ENCODE measurements at regions not wholly inside any gene's neighbourhood (a gene's known extent, or its start where the extent isn't known, plus 50 kb on each side); places are given as distances from the start of the nearest gene placed in this dataset.

DNA sequence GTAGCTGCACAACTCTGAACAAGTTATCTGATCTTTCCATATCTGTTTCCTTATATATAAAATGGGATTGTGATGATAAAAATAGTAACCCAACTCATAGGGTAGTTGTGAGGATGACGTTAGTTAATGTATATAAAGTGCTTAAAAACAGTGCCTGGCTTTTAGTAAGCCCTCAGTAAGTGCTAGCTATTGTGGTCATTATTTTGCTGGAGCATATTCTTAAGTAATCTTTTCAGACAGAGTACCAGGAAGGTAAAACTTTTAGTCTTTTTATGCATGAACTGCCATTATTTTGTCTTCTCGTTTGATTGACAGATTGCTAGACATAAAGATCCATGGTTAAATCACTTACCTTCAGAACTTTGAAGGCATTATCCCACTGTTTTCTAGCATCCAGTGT is 62.5 kb upstream of the SIM2 start:
- no peak for DNase-seq

GRCh38 chr21:36639769-36640168 is 59.1 kb upstream of the SIM2 start:
- no peak for DNase-seq

- DNase-seq = no peak
These were observed 58.7 kb upstream of the SIM2 start for GRCh38 chr21:36640174-36640720.

GRCh38 chr21:36640721-36641244 is 58.1 kb upstream of the SIM2 start:
- no peak for DNase-seq

DNA sequence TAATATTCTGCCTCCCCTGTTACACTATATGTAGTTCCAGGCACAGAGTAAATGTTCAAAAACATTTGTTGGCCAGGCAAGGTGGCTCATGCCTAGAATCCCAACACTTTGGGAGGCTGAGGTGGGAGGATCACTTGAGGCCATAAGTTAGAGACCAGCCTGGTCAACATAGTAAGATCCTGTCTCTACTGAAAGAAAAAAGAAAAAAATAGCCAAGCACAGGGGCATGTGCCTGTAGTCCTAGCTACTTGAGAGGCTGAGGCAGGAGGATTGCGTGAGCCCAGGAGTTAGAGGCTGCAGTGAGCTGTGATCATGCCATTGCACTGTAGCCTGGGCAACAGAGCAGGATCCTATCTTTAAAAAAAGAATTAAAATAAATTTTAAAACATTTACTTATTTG is 57.6 kb upstream of the SIM2 start:
- DNase-seq = no peak

DNA sequence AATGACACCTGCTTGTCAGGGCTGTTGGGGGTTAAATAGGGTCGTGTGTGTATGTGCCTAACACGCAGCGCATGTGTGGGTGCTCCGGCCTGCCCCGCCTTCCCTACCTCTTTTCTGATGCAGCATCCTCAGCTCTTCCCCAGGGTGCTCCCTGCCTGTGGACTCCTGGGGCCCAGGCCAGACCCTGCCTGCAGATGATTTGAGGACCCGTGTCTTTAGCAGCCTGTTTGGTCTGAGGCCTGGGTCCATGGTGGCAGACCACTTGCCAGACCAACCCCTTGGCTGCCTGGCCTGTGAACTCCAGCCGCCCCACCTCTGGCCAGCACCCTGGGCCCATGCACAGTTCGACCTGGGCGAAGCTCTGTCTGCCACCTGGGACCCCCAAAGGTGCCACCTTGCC is 57.0 kb upstream of the SIM2 start:
- DNase-seq = no peak

DNA sequence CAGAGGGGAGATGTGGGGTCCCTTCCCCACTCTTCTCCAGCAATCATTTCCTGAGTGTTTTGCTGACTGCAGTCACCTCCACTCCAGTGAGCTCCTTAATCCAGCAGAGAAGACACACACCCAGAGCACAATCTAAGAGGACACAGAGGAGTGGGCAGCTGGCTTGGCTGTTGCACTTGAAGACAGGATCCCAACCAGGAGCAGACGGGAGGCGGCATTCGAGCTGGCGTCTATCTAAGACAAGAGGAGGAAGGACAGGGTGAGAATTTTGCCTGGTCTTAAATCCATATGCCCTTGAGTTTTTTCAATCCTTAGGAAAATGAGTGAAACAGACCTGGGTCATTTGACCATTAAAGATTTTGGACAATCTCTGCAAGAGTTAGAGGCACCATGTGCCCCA is 56.1 kb upstream of the SIM2 start:
- no peak for DNase-seq

DNA sequence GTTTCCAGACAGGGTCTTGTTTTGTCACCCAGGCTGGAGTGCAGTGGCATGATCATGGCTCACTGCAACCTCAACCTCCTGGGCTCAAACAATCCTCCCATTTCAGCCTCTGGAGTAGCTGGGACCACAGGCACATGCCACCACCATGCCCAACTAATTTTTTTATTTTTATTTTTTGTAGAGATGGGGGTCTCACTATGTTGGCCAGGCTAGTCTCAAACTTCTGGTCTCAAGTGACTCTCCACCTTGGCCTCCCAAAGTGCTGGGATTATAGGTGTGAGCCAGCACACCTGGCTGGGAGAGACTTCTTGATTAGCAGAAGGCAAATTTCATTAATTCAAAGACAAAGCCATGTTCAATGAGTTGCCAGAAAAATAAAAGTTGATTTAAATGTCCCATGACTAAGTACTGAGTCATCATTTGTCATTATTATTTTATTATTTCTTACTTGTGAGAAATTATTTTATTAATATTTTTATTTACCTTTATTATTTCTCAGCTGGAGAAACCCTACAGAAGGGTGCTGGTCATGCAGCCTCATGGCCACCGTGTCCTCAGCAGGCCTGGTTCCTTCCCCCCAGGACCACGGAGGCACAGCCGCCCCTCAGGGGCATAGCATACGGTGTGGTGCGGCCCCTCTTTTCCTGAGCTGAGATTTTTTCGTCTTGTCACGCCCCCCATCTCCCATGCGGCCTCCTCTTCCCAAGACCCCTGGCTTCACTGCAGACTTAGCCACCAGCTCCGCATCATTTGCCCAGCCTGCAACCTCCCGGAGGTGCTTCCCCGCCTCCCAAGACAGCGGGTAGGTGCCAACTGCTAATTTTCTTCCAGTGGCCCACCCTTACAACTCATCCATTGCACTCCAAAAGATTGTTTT is 55.3 kb upstream of the SIM2 start:
- DNase-seq = no peak

GRCh38 chr21:36646011-36646410 is 52.9 kb upstream of the SIM2 start:
- DNase-seq = no peak

GRCh38 chr21:36646645-36647044 is 52.3 kb upstream of the SIM2 start:
- DNase-seq = no peak

- no peak for DNase-seq
These were observed 51.4 kb upstream of the SIM2 start for GRCh38 chr21:36647279-36648093.
